ENCODE measurements at regions not wholly inside any gene's neighbourhood (a gene's known extent, or its start where the extent isn't known, plus 50 kb on each side); places are given as distances from the start of the nearest gene placed in this dataset.

GRCh38 chr11:134557571-134558257, 145.7 kb upstream of the B3GAT1 start:
- no peak for DNase-seq (ENCODE audit: unreplicated experiment)
- Mint-ChIP-seq H3K4me3 (ENCODE audit: unreplicated experiment) (no peak overlapping the region), H3K27ac (ENCODE audit: low read depth, unreplicated experiment) (no peak overlapping the region), H3K36me3 (ENCODE audit: insufficient read depth, unreplicated experiment) (no peaks in the 10 kb centered on the region), H3K9me3 (ENCODE audit: unreplicated experiment) (peaks cover 22% of the 10 kb centered on the region), H3K27me3 (ENCODE audit: insufficient read depth, unreplicated experiment) (no peaks in the 10 kb centered on the region), H3K4me1 (ENCODE audit: insufficient read depth, unreplicated experiment) (no peaks in the 10 kb centered on the region)
- TF ChIP-seq, protein P1, sequence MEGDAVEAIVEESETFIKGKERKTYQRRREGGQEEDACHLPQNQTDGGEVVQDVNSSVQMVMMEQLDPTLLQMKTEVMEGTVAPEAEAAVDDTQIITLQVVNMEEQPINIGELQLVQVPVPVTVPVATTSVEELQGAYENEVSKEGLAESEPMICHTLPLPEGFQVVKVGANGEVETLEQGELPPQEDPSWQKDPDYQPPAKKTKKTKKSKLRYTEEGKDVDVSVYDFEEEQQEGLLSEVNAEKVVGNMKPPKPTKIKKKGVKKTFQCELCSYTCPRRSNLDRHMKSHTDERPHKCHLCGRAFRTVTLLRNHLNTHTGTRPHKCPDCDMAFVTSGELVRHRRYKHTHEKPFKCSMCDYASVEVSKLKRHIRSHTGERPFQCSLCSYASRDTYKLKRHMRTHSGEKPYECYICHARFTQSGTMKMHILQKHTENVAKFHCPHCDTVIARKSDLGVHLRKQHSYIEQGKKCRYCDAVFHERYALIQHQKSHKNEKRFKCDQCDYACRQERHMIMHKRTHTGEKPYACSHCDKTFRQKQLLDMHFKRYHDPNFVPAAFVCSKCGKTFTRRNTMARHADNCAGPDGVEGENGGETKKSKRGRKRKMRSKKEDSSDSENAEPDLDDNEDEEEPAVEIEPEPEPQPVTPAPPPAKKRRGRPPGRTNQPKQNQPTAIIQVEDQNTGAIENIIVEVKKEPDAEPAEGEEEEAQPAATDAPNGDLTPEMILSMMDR (IDR thresholded peaks at IDR 0.05; ENCODE audit: unreplicated experiment), result no peak
- intact Hi-C loops (cut with micrococcal nuclease), result no loop called here
- ChIA-PET CTCF (interaction anchor here (0.6 to 0.7 kb wide), 2 partner anchors 25 to 92 kb away, joined by 3 to 4 read pairs; no protein-coding TSS in a partner anchor), POLR2A (no interaction called here)
- BruUV-seq (replicated peaks), result no TSS peak

DNA sequence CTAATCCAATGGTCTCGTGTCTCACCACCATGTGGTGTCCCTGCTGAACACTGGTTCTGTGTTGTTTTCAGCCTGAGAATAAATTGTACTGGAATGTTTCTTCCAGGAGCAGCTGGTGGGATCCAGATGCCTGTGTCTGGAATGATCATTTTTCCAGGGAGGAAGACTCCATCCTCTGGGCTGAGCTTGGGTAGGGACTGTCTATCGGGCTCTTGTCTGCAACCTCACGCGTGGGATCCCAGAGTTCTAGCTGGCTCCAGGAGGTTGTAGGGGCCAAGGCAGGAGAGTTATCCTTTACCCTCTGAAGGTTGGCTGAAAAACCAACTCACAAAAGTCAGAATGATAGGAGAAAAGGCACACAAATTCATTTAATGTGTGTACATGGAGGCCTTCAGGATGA, 144.1 kb upstream of the B3GAT1 start:
- no TSS peak for BruUV-seq (replicated peaks)
- no peak for DNase-seq (ENCODE audit: unreplicated experiment)
- intact Hi-C loops (cut with micrococcal nuclease), result no loop called here
- peaks cover 22% of the 10 kb centered on the region for H3K9me3 Mint-ChIP-seq (ENCODE audit: unreplicated experiment)
- TF ChIP-seq, protein P1 (IDR thresholded peaks at IDR 0.05; ENCODE audit: unreplicated experiment), result no peak
- POLR2A ChIA-PET, result no interaction called here
- H3K4me1 Mint-ChIP-seq (ENCODE audit: insufficient read depth, unreplicated experiment), result no peaks in the 10 kb centered on the region
- no peak overlapping the region for H3K4me3 Mint-ChIP-seq (ENCODE audit: unreplicated experiment)
- CTCF ChIA-PET, result interaction anchor here (0.8 kb wide), 1 partner anchor 163 kb away, joined by 6 read pairs; no protein-coding TSS in a partner anchor
- no peaks in the 10 kb centered on the region for H3K27me3 Mint-ChIP-seq (ENCODE audit: insufficient read depth, unreplicated experiment)
- no peaks in the 10 kb centered on the region for H3K36me3 Mint-ChIP-seq (ENCODE audit: insufficient read depth, unreplicated experiment)
- no peak overlapping the region for H3K27ac Mint-ChIP-seq (ENCODE audit: low read depth, unreplicated experiment)

- no peak for DNase-seq (ENCODE audit: unreplicated experiment)
- BruUV-seq (replicated peaks), result no TSS peak
- intact Hi-C loops (cut with micrococcal nuclease), result no loop called here
- H3K27ac Mint-ChIP-seq (ENCODE audit: low read depth, unreplicated experiment), result no peak overlapping the region
- no peaks in the 10 kb centered on the region for H3K27me3 Mint-ChIP-seq (ENCODE audit: insufficient read depth, unreplicated experiment)
- H3K4me3 Mint-ChIP-seq (ENCODE audit: unreplicated experiment), result no peak overlapping the region
- H3K9me3 Mint-ChIP-seq (ENCODE audit: unreplicated experiment), result peaks cover 22% of the 10 kb centered on the region
- ChIA-PET POLR2A (no interaction called here), CTCF (no interaction called here)
- TF ChIP-seq, protein P1 (IDR thresholded peaks at IDR 0.05; ENCODE audit: unreplicated experiment), result no peak
- no peaks in the 10 kb centered on the region for H3K4me1 Mint-ChIP-seq (ENCODE audit: insufficient read depth, unreplicated experiment)
- no peaks in the 10 kb centered on the region for H3K36me3 Mint-ChIP-seq (ENCODE audit: insufficient read depth, unreplicated experiment)
These were observed 143.5 kb upstream of the B3GAT1 start for GRCh38 chr11:134555510-134555909.

GRCh38 chr11:134554861-134555260, 142.8 kb upstream of the B3GAT1 start:
- ChIA-PET POLR2A (no interaction called here), CTCF (no interaction called here)
- no TSS peak for BruUV-seq (replicated peaks)
- peaks cover 17% of the 10 kb centered on the region for H3K9me3 Mint-ChIP-seq (ENCODE audit: unreplicated experiment)
- H3K27ac Mint-ChIP-seq (ENCODE audit: low read depth, unreplicated experiment), result no peak overlapping the region
- H3K4me1 Mint-ChIP-seq (ENCODE audit: insufficient read depth, unreplicated experiment), result no peaks in the 10 kb centered on the region
- H3K36me3 Mint-ChIP-seq (ENCODE audit: insufficient read depth, unreplicated experiment), result no peaks in the 10 kb centered on the region
- TF ChIP-seq, protein P1 (IDR thresholded peaks at IDR 0.05; ENCODE audit: unreplicated experiment), result no peak
- no peak for DNase-seq (ENCODE audit: unreplicated experiment)
- intact Hi-C loops (cut with micrococcal nuclease), result no loop called here
- no peak overlapping the region for H3K4me3 Mint-ChIP-seq (ENCODE audit: unreplicated experiment)
- no peaks in the 10 kb centered on the region for H3K27me3 Mint-ChIP-seq (ENCODE audit: insufficient read depth, unreplicated experiment)

All from MCF 10A (cell line).